H9 (cell line): ENCODE measurements at regions not wholly inside any gene's neighbourhood (a gene's known extent, or its start where the extent isn't known, plus 50 kb on each side); places are given as distances from the start of the nearest gene placed in this dataset.

ENCODE experiments used
- DNase-seq: peaks from one replicate; pipeline ENCODE4 v3.0.0-alpha.2; 2017
- H2AFZ ChIP-seq: one replicate; pipeline ENCODE4 v1.6.1; 2013; ENCODE audit warnings: mild to moderate bottlenecking, low read length, control low read depth, moderate library complexity
- H2AK5ac ChIP-seq: 2 replicates; pipeline ENCODE4 v1.6.1; 2013; ENCODE audit warnings: low read length, control low read depth, mixed read lengths; ENCODE audit not compliant: insufficient read length
- H2BK120ac ChIP-seq: one replicate; pipeline ENCODE4 v1.6.1; 2013; ENCODE audit warnings: low read depth, mild to moderate bottlenecking, low read length, control low read depth, inconsistent platforms; ENCODE audit not compliant: poor library complexity, severe bottlenecking
- H2BK12ac ChIP-seq: 2 replicates; pipeline ENCODE4 v1.6.1; 2013; ENCODE audit warnings: low read length, control low read depth, mixed read lengths, low read depth; ENCODE audit not compliant: insufficient read length
- H2BK15ac ChIP-seq: 2 replicates; pipeline ENCODE4 v1.6.1; 2013; ENCODE audit warnings: low read depth, low read length, control low read depth
- H2BK20ac ChIP-seq: one replicate; pipeline ENCODE4 v1.6.1; 2013; ENCODE audit warnings: low read depth, mild to moderate bottlenecking, low read length, control low read depth, inconsistent platforms; ENCODE audit not compliant: poor library complexity, severe bottlenecking
- H2BK5ac ChIP-seq: 2 replicates; pipeline ENCODE4 v1.6.1; 2013; ENCODE audit warnings: low read length, control low read depth, mixed read lengths; ENCODE audit not compliant: insufficient read length
- H3K14ac ChIP-seq: 2 replicates; pipeline ENCODE4 v1.6.1; 2013; ENCODE audit warnings: low read length, control low read depth; ENCODE audit not compliant: insufficient read depth
- H3K18ac ChIP-seq: 2 replicates; pipeline ENCODE4 v1.6.1; 2013; ENCODE audit warnings: low read depth, mild to moderate bottlenecking, mixed read lengths, low read length, control low read depth; ENCODE audit not compliant: insufficient read length
- H3K23ac ChIP-seq: 2 replicates; pipeline ENCODE4 v1.6.1; 2013; ENCODE audit warnings: low read length, control low read depth, mixed read lengths, low read depth; ENCODE audit not compliant: insufficient read length
- H3K23me2 ChIP-seq: 2 replicates; pipeline ENCODE4 v1.6.1; 2013; ENCODE audit warnings: low read depth, mild to moderate bottlenecking, mixed read lengths, low read length, control low read depth; ENCODE audit not compliant: insufficient read length, poor library complexity, severe bottlenecking
- H3K27ac ChIP-seq: 2 replicates; pipeline ENCODE4 v1.5.1; 2013; ENCODE audit warnings: low read length, control low read depth, mixed read lengths, low read depth; ENCODE audit not compliant: insufficient read length
- H3K27me3 ChIP-seq: 2 replicates; pipeline ENCODE4 v1.6.1; 2013; ENCODE audit warnings: low read length, control low read depth, inconsistent platforms; ENCODE audit not compliant: insufficient read depth
- H3K4ac ChIP-seq: 2 replicates; pipeline ENCODE4 v1.6.1; 2013; ENCODE audit warnings: low read depth, mild to moderate bottlenecking, control low read depth, inconsistent platforms, low read length, moderate library complexity
- H3K4me1 ChIP-seq: 2 replicates; pipeline ENCODE4 v1.6.1; 2013; ENCODE audit warnings: low read length, control low read depth, inconsistent platforms; ENCODE audit not compliant: insufficient read depth
- H3K4me2 ChIP-seq: 2 replicates; pipeline ENCODE4 v1.6.1; 2013; ENCODE audit warnings: low read length, control low read depth, mixed read lengths; ENCODE audit not compliant: insufficient read length, insufficient read depth
- H3K56ac ChIP-seq: 2 replicates; pipeline ENCODE4 v1.6.1; 2013; ENCODE audit warnings: low read depth, mild to moderate bottlenecking, mixed read lengths, low read length, control low read depth; ENCODE audit not compliant: insufficient read length
- H3K79me1 ChIP-seq: 2 replicates; pipeline ENCODE4 v1.6.1; 2013; ENCODE audit warnings: low read depth, mild to moderate bottlenecking, moderate library complexity, low read length, control low read depth, inconsistent platforms; ENCODE audit not compliant: insufficient read depth, poor library complexity, severe bottlenecking
- H3K79me2 ChIP-seq: 2 replicates; pipeline ENCODE4 v1.6.1; 2013; ENCODE audit warnings: low read length, control low read depth, inconsistent platforms; ENCODE audit not compliant: insufficient read depth
- H3K9ac ChIP-seq: 2 replicates; pipeline ENCODE4 v1.6.1; 2013; ENCODE audit warnings: low read length, control low read depth, mixed read lengths; ENCODE audit not compliant: insufficient read length; ENCODE audit errors: extremely low read depth
- H3K9me3 ChIP-seq: one replicate; pipeline ENCODE4 v1.6.1; 2013; ENCODE audit warnings: low read depth, low read length, inconsistent platforms; ENCODE audit not compliant: control insufficient read depth
- H3T11ph ChIP-seq: one replicate; pipeline ENCODE4 v1.6.1; 2013; ENCODE audit warnings: mild to moderate bottlenecking, low read length, control low read depth, inconsistent platforms
- H4K20me1 ChIP-seq: one replicate; pipeline ENCODE4 v1.6.1; 2013; ENCODE audit not compliant: control insufficient read depth, insufficient read length, insufficient read depth
- H4K5ac ChIP-seq: 2 replicates; pipeline ENCODE4 v1.6.1; 2013; ENCODE audit warnings: low read depth, mild to moderate bottlenecking, mixed read lengths, low read length, control low read depth; ENCODE audit not compliant: insufficient read length
- H4K8ac ChIP-seq: replicated peaks from 2 replicates; pipeline ENCODE4 v1.6.1; 2013; ENCODE audit warnings: low read length, control low read depth, mixed read lengths, low read depth; ENCODE audit not compliant: insufficient read length
- H4K91ac ChIP-seq: 2 replicates; pipeline ENCODE4 v1.6.1; 2013; ENCODE audit warnings: low read depth, mild to moderate bottlenecking, moderate library complexity, mixed read lengths, low read length, control low read depth; ENCODE audit not compliant: insufficient read length
- H3K27ac Mint-ChIP-seq, 3 experiments: 2 replicates in 2 of 3; 3 replicates in 1 of 3; pipeline ENCODE4 v1.8.0; 2020 to 2021; ENCODE audit warnings: mixed read lengths in 3 of 3, mild to moderate bottlenecking in 1 of 3, moderate library complexity in 1 of 3
- H3K27me3 Mint-ChIP-seq: 2 replicates; pipeline ENCODE4 v1.8.0; 2021; ENCODE audit warnings: low read depth, mild to moderate bottlenecking, moderate library complexity, mixed read lengths
- H3K36me3 Mint-ChIP-seq, 3 experiments: 2 replicates in 2 of 3; 3 replicates in 1 of 3; pipeline ENCODE4 v1.8.0; 2020 to 2021; ENCODE audit warnings: low read depth in 3 of 3, mixed read lengths in 3 of 3; ENCODE audit not compliant: insufficient read depth in 1 of 3
- H3K4me1 Mint-ChIP-seq, 2 experiments: 2 replicates each; pipeline ENCODE4 v1.8.0; 2020; ENCODE audit warnings: mixed read lengths in 2 of 2
- H3K4me3 Mint-ChIP-seq, 2 experiments: 2 replicates in 1 of 2; 3 replicates in 1 of 2; pipeline ENCODE4 v1.8.0; 2020 to 2021; ENCODE audit warnings: mild to moderate bottlenecking in 2 of 2, mixed read lengths in 2 of 2, moderate library complexity in 1 of 2
- H3K9me3 Mint-ChIP-seq, 2 experiments: 2 replicates in 1 of 2; 3 replicates in 1 of 2; pipeline ENCODE4 v1.8.0; 2020; ENCODE audit warnings: mild to moderate bottlenecking in 2 of 2, mixed read lengths in 2 of 2, moderate library complexity in 1 of 2
- CTCF ChIP-seq: fragments of 200-600 bp; sonication (generic); conservative IDR thresholded peaks from 3 replicates; pipeline ENCODE4 v1.8.0; 2021; ENCODE audit warnings: antibody characterized with exemption, mild to moderate bottlenecking
- WGBS: extraction: QIAGEN DNeasy Blood & Tissue Kit; methylation state at CpG from one replicate; pipeline ENCODE4 v1.1.7; 2013; ENCODE audit warnings: missing lambda C conversion rate, low lambda C conversion rate, mixed read lengths; ENCODE audit not compliant: insufficient read length; ENCODE audit errors: extremely low coverage; 5-methylcytosine and 5-hydroxymethylcytosine counted together

GRCh38 chr20:52921340-52921739 lies 50.8 kb upstream of the TSHZ2 start:
- no peak overlapping the region for H4K91ac ChIP-seq
- no CpG with 5 or more reads among the region's 8 CpGs for WGBS
- no peak overlapping the region for H4K8ac ChIP-seq
- H2AFZ ChIP-seq = no peak overlapping the region
- H3K79me1 ChIP-seq = no peaks in the 10 kb centered on the region
- H3K9ac ChIP-seq = no peak overlapping the region
- no peak overlapping the region for H2BK20ac ChIP-seq
- H3K27ac ChIP-seq = no peak overlapping the region
- Mint-ChIP-seq H3K27ac (no peak overlapping the region), H3K36me3 (no peaks in the 10 kb centered on the region), H3K4me3 (no peak overlapping the region), H3K4me1 (peaks cover 10 to 21% of the 10 kb centered on the region in 2 experiments), H3K9me3 (no peaks in the 10 kb centered on the region), H3K27me3 (no peaks in the 10 kb centered on the region)
- TF ChIP-seq CTCF = no peak
- no peak overlapping the region for H3K14ac ChIP-seq
- no peak overlapping the region for H2BK15ac ChIP-seq
- H3K23ac ChIP-seq = no peak overlapping the region
- no peak overlapping the region for H2AK5ac ChIP-seq
- H2BK120ac ChIP-seq = no peak overlapping the region
- H3T11ph ChIP-seq = no peak overlapping the region
- no peak overlapping the region for H2BK5ac ChIP-seq
- no peak overlapping the region for H3K18ac ChIP-seq
- H4K5ac ChIP-seq = no peak overlapping the region
- no peak overlapping the region for H3K4me2 ChIP-seq
- no peak overlapping the region for H3K56ac ChIP-seq
- no peak overlapping the region for H3K4ac ChIP-seq
- no peaks in the 10 kb centered on the region for H3K27me3 ChIP-seq
- no peaks in the 10 kb centered on the region for H3K9me3 ChIP-seq
- H3K79me2 ChIP-seq = no peaks in the 10 kb centered on the region
- H3K23me2 ChIP-seq = no peaks in the 10 kb centered on the region
- no peaks in the 10 kb centered on the region for H4K20me1 ChIP-seq
- H3K4me1 ChIP-seq = no peaks in the 10 kb centered on the region
- no peak for DNase-seq
- no peak overlapping the region for H2BK12ac ChIP-seq
